CD14-positive monocyte (primary cell): ENCODE measurements at regions not wholly inside any gene's neighbourhood (a gene's known extent, or its start where the extent isn't known, plus 50 kb on each side); places are given as distances from the start of the nearest gene placed in this dataset.

Source experiments
- DNase-seq, 3 donors: peaks; one replicate each; pipeline ENCODE4 v3.0.0-alpha.2; 2011 to 2022
- H2AFZ ChIP-seq: 2 replicates; pipeline ENCODE4 v1.6.0; 2012; ENCODE audit warnings: mild to moderate bottlenecking, low read depth, low read length, inconsistent platforms; ENCODE audit not compliant: insufficient read depth, poor library complexity, severe bottlenecking
- H3K27ac ChIP-seq, 2 donors: 1 replicate in 1 of 2; 2 replicates in 1 of 2; pipeline ENCODE4 v1.5.1; 2012 to 2013; ENCODE audit warnings: low read length in 2 of 2, control low read depth in 1 of 2, inconsistent platforms in 1 of 2, low read depth in 1 of 2, mild to moderate bottlenecking in 1 of 2
- H3K27me3 ChIP-seq, 2 donors: one replicate each; pipeline versions ENCODE4 v1.6.0 to v1.6.1; 2011 to 2013; ENCODE audit warnings: low read length in 2 of 2; ENCODE audit not compliant: control insufficient read depth in 2 of 2, insufficient read depth in 2 of 2
- H3K36me3 ChIP-seq, 2 donors: replicated peaks in 1 of 2; 1 replicate in 1 of 2; 2 replicates in 1 of 2; pipeline versions ENCODE4 v1.5.1 to v1.6.1; 2012 to 2013; ENCODE audit warnings: low read length in 2 of 2, control low read depth in 1 of 2, inconsistent platforms in 1 of 2, mild to moderate bottlenecking in 1 of 2; ENCODE audit not compliant: insufficient read depth in 2 of 2, control insufficient read depth in 1 of 2
- H3K4me1 ChIP-seq, 2 donors: 1 replicate in 1 of 2; 2 replicates in 1 of 2; pipeline versions ENCODE4 v1.5.1 to v1.6.1; 2012 to 2013; ENCODE audit warnings: low read length in 2 of 2, control low read depth in 1 of 2, inconsistent platforms in 1 of 2, mild to moderate bottlenecking in 1 of 2, moderate library complexity in 1 of 2; ENCODE audit not compliant: insufficient read depth in 2 of 2, control insufficient read depth in 1 of 2
- H3K4me2 ChIP-seq: replicated peaks from 2 replicates; pipeline ENCODE3; 2012; ENCODE audit warnings: low read length, moderate library complexity, mild to moderate bottlenecking; ENCODE audit not compliant: poor library complexity, severe bottlenecking; ENCODE audit errors: extremely low read depth
- H3K4me3 ChIP-seq, 3 experiments: fragments of 200-600 bp in 1 of 3; sonication (generic) in 1 of 3; replicated peaks in 1 of 3; 1 replicate in 2 of 3; 2 replicates in 1 of 3; pipeline ENCODE4 v1.5.1; 2011 to 2013; ENCODE audit warnings: low read length in 3 of 3, mild to moderate bottlenecking in 3 of 3, control low read depth in 2 of 3, low read depth in 2 of 3, inconsistent platforms in 1 of 3, moderate library complexity in 1 of 3
- H3K79me2 ChIP-seq: 2 replicates; pipeline ENCODE4 v1.6.0; 2012; ENCODE audit warnings: mild to moderate bottlenecking, control low read depth, inconsistent platforms, low read length, moderate library complexity; ENCODE audit not compliant: insufficient read depth
- H3K9ac ChIP-seq: 2 replicates; pipeline ENCODE4 v1.6.0; 2017; ENCODE audit warnings: low read length, mild to moderate bottlenecking; ENCODE audit not compliant: insufficient read depth, poor library complexity, severe bottlenecking
- H3K9me3 ChIP-seq, 2 donors: replicated peaks in 1 of 2; 1 replicate in 1 of 2; 2 replicates in 1 of 2; pipeline versions ENCODE4 v1.5.1 to v1.6.1; 2012 to 2013; ENCODE audit warnings: low read length in 2 of 2, control low read depth in 1 of 2; ENCODE audit not compliant: control insufficient read depth in 1 of 2, insufficient read depth in 1 of 2
- H4K20me1 ChIP-seq: 2 replicates; pipeline ENCODE4 v1.6.0; 2012; ENCODE audit warnings: mild to moderate bottlenecking, low read length, control low read depth, moderate library complexity; ENCODE audit not compliant: insufficient read depth
- H3K27ac Mint-ChIP-seq, 7 donors: one replicate each; pipeline ENCODE4 v1.8.0; 2020; ENCODE audit warnings: mild to moderate bottlenecking in 7 of 7, mixed read lengths in 7 of 7, moderate library complexity in 6 of 7, inconsistent platforms in 2 of 7
- H3K27me3 Mint-ChIP-seq, 3 donors: one replicate each; pipeline ENCODE4 v1.8.0; 2021 to 2022; ENCODE audit warnings: low read depth in 3 of 3, mild to moderate bottlenecking in 3 of 3, mixed read lengths in 3 of 3, moderate library complexity in 3 of 3, inconsistent platforms in 1 of 3
- H3K36me3 Mint-ChIP-seq, 2 donors: one replicate each; pipeline ENCODE4 v1.8.0; 2020; ENCODE audit warnings: mixed read lengths in 2 of 2, inconsistent platforms in 1 of 2, mild to moderate bottlenecking in 1 of 2
- H3K4me1 Mint-ChIP-seq: one replicate; pipeline ENCODE4 v1.8.0; 2020; ENCODE audit warnings: mild to moderate bottlenecking, mixed read lengths
- H3K4me3 Mint-ChIP-seq, 2 donors: one replicate each; pipeline ENCODE4 v1.8.0; 2020; ENCODE audit warnings: mild to moderate bottlenecking in 2 of 2, mixed read lengths in 2 of 2, moderate library complexity in 1 of 2
- H3K9me3 Mint-ChIP-seq, 7 donors: one replicate each; pipeline ENCODE4 v1.8.0; 2020 to 2022; ENCODE audit warnings: mixed read lengths in 7 of 7, mild to moderate bottlenecking in 6 of 7, moderate library complexity in 6 of 7, inconsistent platforms in 2 of 7
- WGBS: methylation state at CpG from one replicate; pipeline ENCODE4 v1.1.5; 2013; ENCODE audit warnings: missing lambda C conversion rate; ENCODE audit not compliant: insufficient coverage; 5-methylcytosine and 5-hydroxymethylcytosine counted together
- intact Hi-C, 2 donors: fragments of 100-400 bp; cut with micrococcal nuclease; formaldehyde crosslinking; loops; one replicate each; pipeline versions ENCODE4 v1.15.0 to v1.15.1; 2023
- TF ChIP-seq, protein P1 (sequence below): fragments of 200-600 bp; IDR thresholded peaks from one replicate; pipeline ENCODE4 v1.8.0; 2022; ENCODE audit warnings: antibody characterized with exemption, mild to moderate bottlenecking

- WGBS = no CpG with 5 or more reads among the region's 1 CpG
- H3K27ac Mint-ChIP-seq = no peak overlapping the region
Observed at GRCh38 chr3:109851854-109852253, 514.5 kb upstream of the DPPA4 start.

GRCh38 chr3:109852283-109852682 is 514.9 kb upstream of the DPPA4 start:
- no peaks in the 10 kb centered on the region for H3K79me2 ChIP-seq
- H3K27me3 Mint-ChIP-seq = no peaks in the 10 kb centered on the region
- intact Hi-C loops = no loop called here
- H3K4me2 ChIP-seq = no peak overlapping the region
- DNase-seq = no peak
- no CpG with 5 or more reads among the region's 3 CpGs for WGBS
- H3K9me3 ChIP-seq = peaks cover 17 to 20% of the 10 kb centered on the region in 2 donors
- H2AFZ ChIP-seq = no peak overlapping the region
- no peaks in the 10 kb centered on the region for H4K20me1 ChIP-seq
- no peaks in the 10 kb centered on the region for H3K27me3 ChIP-seq
- no peak overlapping the region for H3K27ac ChIP-seq
- H3K36me3 ChIP-seq = no peaks in the 10 kb centered on the region
- no peak overlapping the region for H3K27ac Mint-ChIP-seq
- no peak overlapping the region for H3K9ac ChIP-seq
- no peaks in the 10 kb centered on the region for H3K36me3 Mint-ChIP-seq
- no peak overlapping the region for H3K4me3 Mint-ChIP-seq
- no peaks in the 10 kb centered on the region for H3K4me1 ChIP-seq
- H3K9me3 Mint-ChIP-seq = peaks cover 3 to 22% (median 7%) of the 10 kb centered on the region in 7 donors
- H3K4me1 Mint-ChIP-seq = no peaks in the 10 kb centered on the region
- TF ChIP-seq, protein P1, sequence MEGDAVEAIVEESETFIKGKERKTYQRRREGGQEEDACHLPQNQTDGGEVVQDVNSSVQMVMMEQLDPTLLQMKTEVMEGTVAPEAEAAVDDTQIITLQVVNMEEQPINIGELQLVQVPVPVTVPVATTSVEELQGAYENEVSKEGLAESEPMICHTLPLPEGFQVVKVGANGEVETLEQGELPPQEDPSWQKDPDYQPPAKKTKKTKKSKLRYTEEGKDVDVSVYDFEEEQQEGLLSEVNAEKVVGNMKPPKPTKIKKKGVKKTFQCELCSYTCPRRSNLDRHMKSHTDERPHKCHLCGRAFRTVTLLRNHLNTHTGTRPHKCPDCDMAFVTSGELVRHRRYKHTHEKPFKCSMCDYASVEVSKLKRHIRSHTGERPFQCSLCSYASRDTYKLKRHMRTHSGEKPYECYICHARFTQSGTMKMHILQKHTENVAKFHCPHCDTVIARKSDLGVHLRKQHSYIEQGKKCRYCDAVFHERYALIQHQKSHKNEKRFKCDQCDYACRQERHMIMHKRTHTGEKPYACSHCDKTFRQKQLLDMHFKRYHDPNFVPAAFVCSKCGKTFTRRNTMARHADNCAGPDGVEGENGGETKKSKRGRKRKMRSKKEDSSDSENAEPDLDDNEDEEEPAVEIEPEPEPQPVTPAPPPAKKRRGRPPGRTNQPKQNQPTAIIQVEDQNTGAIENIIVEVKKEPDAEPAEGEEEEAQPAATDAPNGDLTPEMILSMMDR = no peak
- H3K4me3 ChIP-seq = no peak overlapping the region

More at GRCh38 chr3:109851854-109852253, 514.5 kb upstream of the DPPA4 start:
- no peaks in the 10 kb centered on the region for H4K20me1 ChIP-seq
- Mint-ChIP-seq H3K4me1 (no peaks in the 10 kb centered on the region), H3K36me3 (no peaks in the 10 kb centered on the region), H3K4me3 (no peak overlapping the region), H3K27me3 (no peaks in the 10 kb centered on the region), H3K9me3 (peaks cover 3 to 22% (median 7%) of the 10 kb centered on the region in 7 donors)
- intact Hi-C loops = no loop called here
- H3K4me1 ChIP-seq = no peaks in the 10 kb centered on the region
- no peaks in the 10 kb centered on the region for H3K79me2 ChIP-seq
- TF ChIP-seq, protein P1 = no peak
- no peaks in the 10 kb centered on the region for H3K27me3 ChIP-seq
- H3K9me3 ChIP-seq = peaks cover 17 to 20% of the 10 kb centered on the region in 2 donors
- no peak for DNase-seq
- H3K27ac ChIP-seq = no peak overlapping the region
- no peak overlapping the region for H3K4me2 ChIP-seq
- no peak overlapping the region for H2AFZ ChIP-seq
- H3K36me3 ChIP-seq = no peaks in the 10 kb centered on the region
- no peak overlapping the region for H3K4me3 ChIP-seq
- H3K9ac ChIP-seq = no peak overlapping the region
